Omental fat pad (tissue), 3 donors: ENCODE measurements at regions not wholly inside any gene's neighbourhood (a gene's known extent, or its start where the extent isn't known, plus 50 kb on each side); places are given as distances from the start of the nearest gene placed in this dataset.

ENCODE experiments used
- ATAC-seq: fragments of 150-250 bp; one replicate; pipeline ENCODE4 v1.9.1; 2016; ENCODE audit warnings: mild to moderate bottlenecking, moderate library complexity; ENCODE audit not compliant: low FRiP score
- DNase-seq: peaks from one replicate; pipeline ENCODE4 v3.0.0-alpha.2; 2019; ENCODE audit warnings: low spot score
- CTCF ChIP-seq, 3 donors: fragments of 450-650 bp; IDR thresholded peaks; one replicate each; pipeline ENCODE4 v1.5.1; 2016 to 2017; ENCODE audit warnings: antibody characterized with exemption in 3 of 3, mild to moderate bottlenecking in 3 of 3, moderate library complexity in 2 of 3

GRCh38 chr12:38501991-38502390 is 185.4 kb downstream of the ALG10B start:
- no peak for ATAC-seq
- TF ChIP-seq CTCF (IDR thresholded peaks at IDR 0.05) = no peak

DNA sequence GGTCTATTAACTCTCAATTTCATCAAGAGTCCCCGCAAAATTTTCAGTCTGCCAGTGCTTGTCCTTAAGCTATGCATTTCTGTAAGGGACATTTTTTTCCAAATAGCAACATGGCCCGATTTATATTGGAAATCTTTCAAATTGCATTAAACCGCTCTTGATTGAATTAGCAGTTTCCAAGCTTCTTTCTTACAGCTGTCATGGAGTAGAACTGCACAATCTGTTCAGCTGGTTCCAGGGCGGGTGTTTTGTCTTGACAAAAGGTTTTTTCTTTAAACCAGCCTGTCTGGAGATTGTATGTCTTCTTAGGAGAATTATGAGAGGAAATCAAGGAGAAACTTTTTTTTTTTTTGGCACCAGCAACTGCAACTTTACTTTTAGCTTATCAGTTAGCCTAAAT is 185.8 kb downstream of the ALG10B start:
- no peak for TF ChIP-seq CTCF (IDR thresholded peaks at IDR 0.05)
- no peak for ATAC-seq
- DNase-seq = no peak

More at GRCh38 chr12:38501991-38502390, 185.4 kb downstream of the ALG10B start:
- no peak for DNase-seq

- TF ChIP-seq CTCF (IDR thresholded peaks at IDR 0.05) = no peak
- DNase-seq (no peak), ATAC-seq (no peak)
These were observed 191.3 kb downstream of the ALG10B start for GRCh38 chr12:38507839-38508238.

DNA sequence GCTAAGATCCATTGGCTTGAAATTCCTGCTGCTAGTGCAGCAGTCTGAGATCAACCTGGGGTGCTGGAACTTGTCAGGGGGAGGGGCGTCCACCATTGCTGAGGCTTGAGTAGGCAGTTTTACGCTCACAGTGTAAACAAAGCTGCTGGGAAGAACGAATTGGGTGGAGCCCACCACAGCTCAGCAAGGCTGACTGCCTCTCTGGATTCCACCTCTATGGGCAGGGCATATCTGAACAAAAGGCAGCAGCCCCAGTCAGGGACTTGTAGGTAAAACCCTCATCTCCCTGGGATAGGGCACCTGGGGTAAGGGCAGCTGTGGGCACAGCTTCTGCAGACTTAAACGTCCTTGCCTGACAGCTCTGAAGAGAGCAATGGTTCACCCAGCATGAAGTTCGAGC is 191.7 kb downstream of the ALG10B start:
- DNase-seq (no peak), ATAC-seq (no peak)
- TF ChIP-seq CTCF (IDR thresholded peaks at IDR 0.05) = no peak

DNA sequence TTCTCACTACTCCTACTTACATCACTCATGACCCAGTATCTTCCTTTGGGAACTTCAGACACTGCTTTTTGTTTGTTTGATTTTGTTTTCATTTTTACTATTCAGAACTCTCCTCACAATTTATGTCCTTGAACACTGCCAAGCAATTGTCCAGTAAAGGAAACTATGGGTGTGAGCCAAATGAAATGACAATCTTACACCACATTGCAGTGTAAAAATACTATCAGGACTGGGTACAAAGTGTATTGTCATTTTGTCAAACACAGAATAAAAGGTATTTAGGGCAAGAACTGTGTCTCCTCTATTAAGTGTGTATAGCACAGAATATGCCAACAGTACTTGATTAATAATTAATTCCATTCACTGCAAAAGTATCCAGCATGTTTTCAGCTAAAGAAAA is 199.3 kb downstream of the ALG10B start:
- ATAC-seq (no peak), DNase-seq (no peak)
- TF ChIP-seq CTCF (IDR thresholded peaks at IDR 0.05) = no peak

GRCh38 chr12:38516418-38516817 is 199.8 kb downstream of the ALG10B start:
- no peak for TF ChIP-seq CTCF (IDR thresholded peaks at IDR 0.05)
- DNase-seq (no peak), ATAC-seq (no peak)

DNA sequence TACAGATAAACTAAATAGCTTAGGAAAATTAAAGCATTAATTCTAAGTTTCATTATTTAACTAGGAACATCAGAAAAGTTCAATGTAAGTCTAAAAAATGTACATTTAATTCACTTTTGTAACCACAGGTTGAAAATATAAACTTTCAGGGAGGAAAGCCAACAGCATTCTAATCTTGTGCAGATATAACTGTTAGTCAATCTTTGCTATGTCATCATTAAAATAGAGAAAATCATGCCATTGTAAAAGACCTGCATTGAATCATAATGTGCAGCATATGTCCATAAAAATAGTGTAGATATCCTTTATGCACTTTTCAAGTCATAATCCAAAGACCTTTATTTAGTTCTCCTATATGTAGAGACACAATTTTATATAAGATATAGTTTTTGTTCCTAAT is 207.3 kb downstream of the ALG10B start:
- no peak for TF ChIP-seq CTCF (IDR thresholded peaks at IDR 0.05)
- DNase-seq = no peak
- ATAC-seq = no peak
